Sigmoid colon (tissue), 4 donors: ENCODE measurements at regions not wholly inside any gene's neighbourhood (a gene's known extent, or its start where the extent isn't known, plus 50 kb on each side); places are given as distances from the start of the nearest gene placed in this dataset.

Source experiments
- EP300 ChIP-seq, 4 donors: sonication (generic); formaldehyde crosslinking; IDR thresholded peaks; one replicate each; pipeline ENCODE4 v1.6.1; 2017; ENCODE audit warnings: antibody characterized with exemption in 4 of 4
- POLR2A ChIP-seq, 2 donors: fragments of 450-650 bp; IDR thresholded peaks; one replicate each; pipeline ENCODE4 v1.6.1; 2016; ENCODE audit warnings: antibody characterized with exemption in 2 of 2, mild to moderate bottlenecking in 2 of 2, moderate library complexity in 2 of 2
- POLR2AphosphoS5 ChIP-seq, 4 donors: sonication (generic); formaldehyde crosslinking; IDR thresholded peaks; one replicate each; pipeline ENCODE4 v1.6.1; 2017; ENCODE audit warnings: antibody characterized with exemption in 4 of 4
- TF ChIP-seq, protein P1 (sequence below), 4 experiments: fragments of 450-650 bp in 3 of 4; fragments of 200-600 bp in 1 of 4; IDR thresholded peaks; one replicate each; pipeline ENCODE4 v1.5.1; 2016 to 2019; ENCODE audit warnings: antibody characterized with exemption in 4 of 4, mild to moderate bottlenecking in 3 of 4, moderate library complexity in 2 of 4

DNA sequence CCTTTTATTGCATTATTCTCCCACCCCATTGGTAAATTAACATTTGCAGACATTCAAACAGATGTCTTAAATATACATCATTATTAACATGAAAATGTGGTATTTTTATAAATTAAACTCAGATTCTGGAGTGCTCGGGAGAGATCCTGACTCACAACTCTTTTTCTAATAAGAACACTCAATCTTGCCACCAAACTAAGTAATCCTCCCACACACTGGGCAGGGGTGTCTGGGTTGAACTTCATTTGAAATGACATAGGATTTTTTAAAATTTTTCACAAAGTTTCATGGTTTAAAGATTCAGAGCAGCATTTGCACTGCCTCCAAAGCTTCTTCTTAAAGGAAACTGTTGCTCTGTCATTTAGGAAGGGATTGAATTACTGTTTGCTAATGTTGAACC is 754.3 kb downstream of the MECOM start:
- TF ChIP-seq POLR2AphosphoS5 (IDR thresholded peaks at IDR 0.05) (no peak), POLR2A (IDR thresholded peaks at IDR 0.05) (no peak), EP300 (IDR thresholded peaks at IDR 0.05) (no peak)
- TF ChIP-seq, protein P1, sequence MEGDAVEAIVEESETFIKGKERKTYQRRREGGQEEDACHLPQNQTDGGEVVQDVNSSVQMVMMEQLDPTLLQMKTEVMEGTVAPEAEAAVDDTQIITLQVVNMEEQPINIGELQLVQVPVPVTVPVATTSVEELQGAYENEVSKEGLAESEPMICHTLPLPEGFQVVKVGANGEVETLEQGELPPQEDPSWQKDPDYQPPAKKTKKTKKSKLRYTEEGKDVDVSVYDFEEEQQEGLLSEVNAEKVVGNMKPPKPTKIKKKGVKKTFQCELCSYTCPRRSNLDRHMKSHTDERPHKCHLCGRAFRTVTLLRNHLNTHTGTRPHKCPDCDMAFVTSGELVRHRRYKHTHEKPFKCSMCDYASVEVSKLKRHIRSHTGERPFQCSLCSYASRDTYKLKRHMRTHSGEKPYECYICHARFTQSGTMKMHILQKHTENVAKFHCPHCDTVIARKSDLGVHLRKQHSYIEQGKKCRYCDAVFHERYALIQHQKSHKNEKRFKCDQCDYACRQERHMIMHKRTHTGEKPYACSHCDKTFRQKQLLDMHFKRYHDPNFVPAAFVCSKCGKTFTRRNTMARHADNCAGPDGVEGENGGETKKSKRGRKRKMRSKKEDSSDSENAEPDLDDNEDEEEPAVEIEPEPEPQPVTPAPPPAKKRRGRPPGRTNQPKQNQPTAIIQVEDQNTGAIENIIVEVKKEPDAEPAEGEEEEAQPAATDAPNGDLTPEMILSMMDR (IDR thresholded peaks at IDR 0.05): no peak
